AG09309 (cell line): ENCODE measurements at regions not wholly inside any gene's neighbourhood (a gene's known extent, or its start where the extent isn't known, plus 50 kb on each side); places are given as distances from the start of the nearest gene placed in this dataset.

Source experiments
- DNase-seq: peaks from one replicate; pipeline ENCODE4 v3.0.0-alpha.2; 2010; ENCODE audit warnings: low read depth
- H3K4me3 ChIP-seq: 2 replicates; pipeline ENCODE4 v1.5.1; 2011; ENCODE audit warnings: mild to moderate bottlenecking, low read depth, low read length, moderate library complexity; ENCODE audit not compliant: control insufficient read depth
- TF ChIP-seq, protein P1 (sequence below): IDR thresholded peaks from 2 replicates; pipeline ENCODE4 v1.5.1; 2011; ENCODE audit warnings: mild to moderate bottlenecking, low read depth, low read length, inconsistent platforms; ENCODE audit not compliant: insufficient read depth, control insufficient read depth; ENCODE audit errors: missing control alignments

DNA sequence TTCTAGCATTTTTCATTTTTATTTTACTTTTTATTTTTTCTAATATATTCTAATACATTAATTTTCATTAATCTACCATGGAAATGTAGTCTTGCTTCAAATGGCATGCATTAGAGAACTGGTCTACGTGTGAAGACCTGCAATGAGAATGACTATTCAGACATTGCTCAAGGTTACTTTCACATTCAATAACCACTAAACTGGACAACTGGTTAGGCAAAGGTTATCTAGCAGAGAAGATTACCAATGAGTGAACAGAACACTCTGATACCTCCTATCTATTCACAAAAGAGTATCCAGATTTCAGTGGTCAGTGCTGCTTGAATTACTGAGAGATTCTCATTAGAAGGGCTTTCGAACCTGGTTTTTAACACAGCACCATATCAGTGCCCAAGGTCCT is 58.9 kb upstream of the ARHGAP24 start:
- no peak overlapping the region for H3K4me3 ChIP-seq
- TF ChIP-seq, protein P1, sequence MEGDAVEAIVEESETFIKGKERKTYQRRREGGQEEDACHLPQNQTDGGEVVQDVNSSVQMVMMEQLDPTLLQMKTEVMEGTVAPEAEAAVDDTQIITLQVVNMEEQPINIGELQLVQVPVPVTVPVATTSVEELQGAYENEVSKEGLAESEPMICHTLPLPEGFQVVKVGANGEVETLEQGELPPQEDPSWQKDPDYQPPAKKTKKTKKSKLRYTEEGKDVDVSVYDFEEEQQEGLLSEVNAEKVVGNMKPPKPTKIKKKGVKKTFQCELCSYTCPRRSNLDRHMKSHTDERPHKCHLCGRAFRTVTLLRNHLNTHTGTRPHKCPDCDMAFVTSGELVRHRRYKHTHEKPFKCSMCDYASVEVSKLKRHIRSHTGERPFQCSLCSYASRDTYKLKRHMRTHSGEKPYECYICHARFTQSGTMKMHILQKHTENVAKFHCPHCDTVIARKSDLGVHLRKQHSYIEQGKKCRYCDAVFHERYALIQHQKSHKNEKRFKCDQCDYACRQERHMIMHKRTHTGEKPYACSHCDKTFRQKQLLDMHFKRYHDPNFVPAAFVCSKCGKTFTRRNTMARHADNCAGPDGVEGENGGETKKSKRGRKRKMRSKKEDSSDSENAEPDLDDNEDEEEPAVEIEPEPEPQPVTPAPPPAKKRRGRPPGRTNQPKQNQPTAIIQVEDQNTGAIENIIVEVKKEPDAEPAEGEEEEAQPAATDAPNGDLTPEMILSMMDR = no peak
- DNase-seq = no peak

DNA sequence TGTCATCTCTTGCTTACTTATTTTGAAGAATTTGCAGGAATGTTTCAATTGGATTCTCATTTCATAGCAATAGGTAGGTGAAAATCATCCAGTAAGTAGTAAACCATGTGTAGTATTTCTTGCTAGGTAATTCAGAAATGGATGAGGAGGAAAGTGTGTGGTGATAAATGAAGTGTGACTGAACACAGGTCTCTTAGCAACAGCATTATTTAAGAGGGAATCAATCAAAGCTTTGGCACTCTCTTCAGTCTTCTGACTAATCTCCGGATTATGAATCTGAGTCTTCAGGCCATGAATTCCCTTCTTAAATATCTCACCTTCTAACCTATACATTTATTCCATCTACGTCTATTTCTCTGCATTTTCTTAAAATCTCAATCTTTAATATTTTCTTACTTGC is 55.8 kb upstream of the ARHGAP24 start:
- H3K4me3 ChIP-seq = no peak overlapping the region
- no peak for DNase-seq
- TF ChIP-seq, protein P1 = no peak

DNA sequence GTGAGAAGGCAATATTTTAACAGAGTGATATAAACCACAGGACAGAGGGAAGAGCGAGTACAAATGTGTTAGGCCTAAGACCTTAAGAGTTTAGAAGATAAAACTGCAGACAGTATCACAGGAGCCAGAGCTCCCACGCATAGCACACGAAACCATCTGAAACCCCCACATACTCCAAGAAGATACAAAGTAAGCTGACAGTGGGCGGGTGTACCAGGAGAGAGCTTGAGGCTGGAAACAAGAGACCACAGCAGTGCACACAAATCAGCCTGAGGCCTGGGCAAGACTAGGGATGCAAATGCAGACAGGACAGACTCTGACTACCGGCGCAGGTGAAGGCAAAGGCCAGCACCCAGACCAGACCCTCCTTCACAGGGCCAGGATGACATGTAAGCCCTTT is 54.1 kb upstream of the ARHGAP24 start:
- TF ChIP-seq, protein P1 = no peak
- H3K4me3 ChIP-seq = no peak overlapping the region
- no peak for DNase-seq

DNA sequence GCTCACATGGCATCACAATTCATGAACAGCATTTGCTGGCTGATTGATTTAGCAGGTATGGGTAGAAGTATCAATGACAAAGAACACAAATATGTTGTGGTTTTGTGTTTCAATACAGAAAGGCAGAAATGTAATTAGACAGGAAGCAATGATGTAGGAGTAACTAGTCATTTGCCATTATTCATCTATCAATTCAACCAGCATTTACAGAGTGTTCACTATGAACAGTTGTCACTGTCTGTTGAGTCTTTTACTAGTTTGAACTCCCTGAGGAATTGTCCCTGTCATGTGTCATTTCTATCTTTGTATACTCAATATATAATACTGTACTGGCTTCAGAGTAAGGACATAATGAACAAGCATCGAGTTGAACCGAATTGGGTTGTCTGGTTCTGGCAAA is 51.5 kb upstream of the ARHGAP24 start:
- no peak for DNase-seq
- TF ChIP-seq, protein P1 = no peak
- H3K4me3 ChIP-seq = no peak overlapping the region
